CD4-positive, alpha-beta T cell (primary cell): ENCODE measurements at regions not wholly inside any gene's neighbourhood (a gene's known extent, or its start where the extent isn't known, plus 50 kb on each side); places are given as distances from the start of the nearest gene placed in this dataset.

Experiments
- ATAC-seq: fragments of 200-7000 bp; cut with Tn5 transposase; one replicate; pipeline ENCODE4 v1.10.0; 2022; ENCODE audit warnings: mild to moderate bottlenecking; ENCODE audit not compliant: poor library complexity
- CTCF ChIA-PET: fragments of 350-600 bp; sonication (Branson Sonifier 250); formaldehyde crosslinking; loops from one replicate; lab custom pipeline; 2021; ENCODE audit warnings: antibody characterized with exemption, inconsistent platforms; lab: Charles Lee
- POLR2A ChIA-PET: fragments of 350-600 bp; sonication (Branson Sonifier 250); formaldehyde crosslinking; loops from one replicate; lab custom pipeline; 2021; ENCODE audit warnings: antibody characterized with exemption, inconsistent platforms; lab: Charles Lee
- DNase-seq, 14 experiments: peaks; one replicate each; pipeline ENCODE4 v3.0.0-alpha.2; 2013 to 2020; ENCODE audit warnings: mixed read lengths in 2 of 14
- H3K27ac ChIP-seq, 2 donors: one replicate each; pipeline versions ENCODE4 v1.5.1 to v1.7.0; 2013; ENCODE audit warnings: low read length in 2 of 2, low read depth in 1 of 2, mild to moderate bottlenecking in 1 of 2
- H3K27me3 ChIP-seq, 2 experiments: 1 replicate in 1 of 2; 2 replicates in 1 of 2; pipeline versions ENCODE4 v1.6.1 to v1.7.0; 2013; ENCODE audit warnings: low read length in 2 of 2, control low read depth in 1 of 2, mild to moderate bottlenecking in 1 of 2, moderate library complexity in 1 of 2; ENCODE audit not compliant: insufficient read depth in 2 of 2, control insufficient read depth in 1 of 2
- H3K36me3 ChIP-seq: one replicate; pipeline ENCODE4 v1.6.1; 2013; ENCODE audit warnings: low read length, control low read depth; ENCODE audit not compliant: insufficient read depth
- H3K4me1 ChIP-seq: one replicate; pipeline ENCODE4 v1.6.1; 2013; ENCODE audit warnings: low read length, control low read depth; ENCODE audit not compliant: insufficient read depth
- H3K4me3 ChIP-seq: one replicate; pipeline ENCODE4 v1.5.1; 2013; ENCODE audit warnings: mild to moderate bottlenecking, low read length, moderate library complexity
- H3K9me3 ChIP-seq, 2 experiments: 1 replicate in 1 of 2; 2 replicates in 1 of 2; pipeline versions ENCODE4 v1.6.1 to v1.7.0; 2013; ENCODE audit warnings: low read length in 2 of 2, mild to moderate bottlenecking in 2 of 2, control low read depth in 1 of 2, moderate library complexity in 1 of 2; ENCODE audit not compliant: control insufficient read depth in 1 of 2, insufficient read depth in 1 of 2
- H3K27ac Mint-ChIP-seq: one replicate; pipeline ENCODE4 v1.8.0; 2020; ENCODE audit warnings: mixed read lengths
- H3K27me3 Mint-ChIP-seq: one replicate; pipeline ENCODE4 v1.8.0; 2021; ENCODE audit warnings: mixed read lengths
- H3K36me3 Mint-ChIP-seq: one replicate; pipeline ENCODE4 v1.8.0; 2021; ENCODE audit warnings: low read depth, mixed read lengths
- H3K4me1 Mint-ChIP-seq: one replicate; pipeline ENCODE4 v1.8.0; 2021; ENCODE audit warnings: low read depth, mixed read lengths
- H3K4me3 Mint-ChIP-seq: one replicate; pipeline ENCODE4 v1.8.0; 2020; ENCODE audit warnings: mild to moderate bottlenecking, mixed read lengths
- H3K9me3 Mint-ChIP-seq: one replicate; pipeline ENCODE4 v1.8.0; 2020; ENCODE audit warnings: mixed read lengths
- CTCF ChIP-seq: fragments of 200-600 bp; IDR thresholded peaks from one replicate; pipeline ENCODE4 v1.8.0; 2022; ENCODE audit warnings: antibody characterized with exemption, mild to moderate bottlenecking
- intact Hi-C, 2 experiments: fragments of 100-400 bp; cut with DNase I in 1 of 2; cut with micrococcal nuclease in 1 of 2; formaldehyde crosslinking; loops; one replicate each; pipeline versions ENCODE4 v1.15.1 to v1.9.0; 2023 to 2025; cut with DNase I, micrococcal nuclease

- no peak for TF ChIP-seq CTCF
- Mint-ChIP-seq H3K9me3 (no peaks in the 10 kb centered on the region), H3K27me3 (peaks cover 56% of the 10 kb centered on the region), H3K4me1 (no peaks in the 10 kb centered on the region), H3K27ac (no peak overlapping the region), H3K4me3 (no peak overlapping the region), H3K36me3 (no peaks in the 10 kb centered on the region)
- intact Hi-C loops: no loop called here
- DNase-seq: no peak
- no peak for ATAC-seq
- ChIA-PET CTCF (no interaction called here), POLR2A (no interaction called here)
- H3K4me3 ChIP-seq: no peak overlapping the region
- peaks cover 0 to 10% of the 10 kb centered on the region in 2 experiments for H3K9me3 ChIP-seq
- H3K36me3 ChIP-seq: no peaks in the 10 kb centered on the region
- H3K27me3 ChIP-seq: peaks cover 0 to 6% of the 10 kb centered on the region in 2 experiments
- H3K4me1 ChIP-seq: no peaks in the 10 kb centered on the region
- H3K27ac ChIP-seq: no peak overlapping the region
Measured at GRCh38 chr22:49139492-49140151, 688.1 kb downstream of the BRD1 start.

- H3K36me3 ChIP-seq: no peaks in the 10 kb centered on the region
- H3K27ac ChIP-seq: no peak overlapping the region
- Mint-ChIP-seq H3K9me3 (no peaks in the 10 kb centered on the region), H3K27me3 (peaks cover 57% of the 10 kb centered on the region), H3K4me3 (no peak overlapping the region), H3K36me3 (no peaks in the 10 kb centered on the region), H3K4me1 (no peaks in the 10 kb centered on the region), H3K27ac (no peak overlapping the region)
- peaks cover 0 to 11% of the 10 kb centered on the region in 2 experiments for H3K27me3 ChIP-seq
- H3K4me3 ChIP-seq: no peak overlapping the region
- ChIA-PET CTCF (no interaction called here), POLR2A (no interaction called here)
- intact Hi-C loops: no loop called here
- ATAC-seq: no peak
- TF ChIP-seq CTCF: no peak
- peaks cover 0 to 10% of the 10 kb centered on the region in 2 experiments for H3K9me3 ChIP-seq
- no peaks in the 10 kb centered on the region for H3K4me1 ChIP-seq
- DNase-seq: no peak
Measured at GRCh38 chr22:49138250-49138790, 689.4 kb downstream of the BRD1 start.

- H3K4me1 Mint-ChIP-seq: no peaks in the 10 kb centered on the region
- no peak overlapping the region for H3K27ac Mint-ChIP-seq
- intact Hi-C loops: no loop called here
- H3K9me3 Mint-ChIP-seq: no peaks in the 10 kb centered on the region
- POLR2A ChIA-PET: no interaction called here
- H3K9me3 ChIP-seq: peaks cover 0 to 10% of the 10 kb centered on the region in 2 experiments
- H3K4me3 ChIP-seq: no peak overlapping the region
- no peak overlapping the region for H3K27ac ChIP-seq
- no peaks in the 10 kb centered on the region for H3K4me1 ChIP-seq
- no peak for ATAC-seq
- CTCF ChIA-PET: no interaction called here
- H3K4me3 Mint-ChIP-seq: no peak overlapping the region
- DNase-seq: no peak
- TF ChIP-seq CTCF: no peak
- peaks cover 0 to 12% of the 10 kb centered on the region in 2 experiments for H3K27me3 ChIP-seq
- peaks cover 62% of the 10 kb centered on the region for H3K27me3 Mint-ChIP-seq
- H3K36me3 ChIP-seq: no peaks in the 10 kb centered on the region
- no peaks in the 10 kb centered on the region for H3K36me3 Mint-ChIP-seq
Measured at GRCh38 chr22:49137206-49137840, 690.4 kb downstream of the BRD1 start.
